HEK293 (cell line): ENCODE measurements at regions not wholly inside any gene's neighbourhood (a gene's known extent, or its start where the extent isn't known, plus 50 kb on each side); places are given as distances from the start of the nearest gene placed in this dataset.
"Not testable (repeated sequence)": the region's sequence is repeated elsewhere in the genome, so short reads cannot be mapped to it uniquely, and the experiment has no call there.

Experiments
- CTCF ChIA-PET: fragments of 350-600 bp; formaldehyde crosslinking; extraction: SDS; loops from one replicate; lab custom pipeline; 2021; ENCODE audit warnings: antibody characterized with exemption; lab: Yijun Ruan, JAX
- POLR2A ChIA-PET: fragments of 300-600 bp; formaldehyde crosslinking; extraction: SDS; loops from one replicate; lab custom pipeline; 2020; ENCODE audit warnings: antibody characterized with exemption, inconsistent platforms; lab: Yijun Ruan, JAX
- H3K27ac ChIP-seq: fragments of 200-500 bp; sonication (Bioruptor generic); 2 replicates; pipeline ENCODE4 v1.5.1; 2014; ENCODE audit warnings: low read depth, low read length, control low read depth, inconsistent platforms; ENCODE audit errors: extremely low read depth
- H3K36me3 ChIP-seq, 2 experiments: fragments of 200-500 bp in 1 of 2; sonication (Bioruptor generic) in 1 of 2; 1 replicate in 1 of 2; 2 replicates in 1 of 2; pipeline ENCODE4 v1.5.1; 2014 to 2017; ENCODE audit warnings: inconsistent platforms in 2 of 2, low read length in 2 of 2; ENCODE audit not compliant: control insufficient read depth in 2 of 2, insufficient read depth in 1 of 2
- H3K4me1 ChIP-seq: fragments of 200-500 bp; sonication (Bioruptor generic); 2 replicates; pipeline ENCODE4 v1.5.1; 2014; ENCODE audit warnings: mild to moderate bottlenecking, low read length, inconsistent platforms; ENCODE audit not compliant: control insufficient read depth, insufficient read depth
- H3K4me3 ChIP-seq: 2 replicates; pipeline ENCODE4 v1.5.1; 2011; ENCODE audit warnings: low read depth, mild to moderate bottlenecking, control low read depth, low read length, moderate library complexity
- H3K9me3 ChIP-seq: fragments of 200-500 bp; sonication (Bioruptor generic); 2 replicates; pipeline ENCODE4 v1.5.1; 2014; ENCODE audit warnings: low read depth, low read length, inconsistent platforms; ENCODE audit not compliant: control insufficient read depth, insufficient read depth
- GLI4 ChIP-seq: fragments of 450-650 bp; formaldehyde crosslinking; IDR thresholded peaks from 2 replicates; pipeline ENCODE4 v1.5.1; 2016; ENCODE audit warnings: missing biosample characterization, missing genetic modification characterization
- KLF16 ChIP-seq: fragments of 450-650 bp; formaldehyde crosslinking; IDR thresholded peaks from 2 replicates; pipeline ENCODE4 v1.5.1; 2017; ENCODE audit warnings: missing biosample characterization, missing genetic modification characterization
- MYNN ChIP-seq: fragments of 450-650 bp; formaldehyde crosslinking; IDR thresholded peaks from 2 replicates; pipeline ENCODE4 v1.5.1; 2016; ENCODE audit warnings: missing biosample characterization, missing genetic modification characterization, borderline replicate concordance
- PRDM4 ChIP-seq: fragments of 450-650 bp; formaldehyde crosslinking; IDR thresholded peaks from 2 replicates; pipeline ENCODE4 v1.5.1; 2017; ENCODE audit warnings: missing biosample characterization, missing genetic modification characterization
- SETDB1 ChIP-seq: IDR thresholded peaks from one replicate; pipeline ENCODE4 v1.6.1; 2017; ENCODE audit warnings: mild to moderate bottlenecking, low read length, moderate library complexity, mixed read lengths; ENCODE audit not compliant: insufficient read length
- ZBTB20 ChIP-seq: fragments of 450-650 bp; formaldehyde crosslinking; IDR thresholded peaks from 2 replicates; pipeline ENCODE4 v1.5.1; 2016; ENCODE audit warnings: missing biosample characterization, missing genetic modification characterization
- ZNF211 ChIP-seq: fragments of 450-650 bp; formaldehyde crosslinking; IDR thresholded peaks from 2 replicates; pipeline ENCODE4 v1.5.1; 2016; ENCODE audit warnings: low read depth, missing biosample characterization, missing genetic modification characterization
- ZNF214 ChIP-seq: fragments of 450-650 bp; formaldehyde crosslinking; IDR thresholded peaks from 2 replicates; pipeline ENCODE4 v1.5.1; 2017; ENCODE audit warnings: missing biosample characterization, mild to moderate bottlenecking, missing genetic modification characterization, borderline replicate concordance
- ZNF426 ChIP-seq: fragments of 450-650 bp; formaldehyde crosslinking; IDR thresholded peaks from 2 replicates; pipeline ENCODE4 v1.5.1; 2017; ENCODE audit warnings: missing biosample characterization, missing genetic modification characterization, mild to moderate bottlenecking, inconsistent platforms, moderate library complexity
- ZNF449 ChIP-seq: fragments of 450-650 bp; formaldehyde crosslinking; IDR thresholded peaks from 2 replicates; pipeline ENCODE4 v1.5.1; 2017; ENCODE audit warnings: missing biosample characterization, mild to moderate bottlenecking, missing genetic modification characterization, moderate library complexity
- ZNF596 ChIP-seq: fragments of 450-650 bp; IDR thresholded peaks from 2 replicates; pipeline ENCODE4 v1.5.0; 2018; ENCODE audit warnings: missing biosample characterization, mild to moderate bottlenecking, missing genetic modification characterization, moderate library complexity
- ZNF626 ChIP-seq: fragments of 450-650 bp; sonication (Bioruptor Pico); formaldehyde crosslinking; IDR thresholded peaks from 2 replicates; pipeline ENCODE4 v1.5.1; 2018; ENCODE audit warnings: missing biosample characterization, missing genetic modification characterization, inconsistent platforms
- ZNF664 ChIP-seq: fragments of 450-650 bp; formaldehyde crosslinking; IDR thresholded peaks from 2 replicates; pipeline ENCODE4 v1.5.1; 2016; ENCODE audit warnings: missing biosample characterization, missing genetic modification characterization
- ZNF704 ChIP-seq: fragments of 450-650 bp; formaldehyde crosslinking; IDR thresholded peaks from 2 replicates; pipeline ENCODE4 v1.5.1; 2016; ENCODE audit warnings: missing biosample characterization, missing genetic modification characterization
- ZNF777 ChIP-seq: fragments of 450-650 bp; formaldehyde crosslinking; IDR thresholded peaks from 2 replicates; pipeline ENCODE4 v1.5.1; 2017; ENCODE audit warnings: missing biosample characterization, missing genetic modification characterization, borderline replicate concordance
- ZNF837 ChIP-seq: fragments of 450-650 bp; formaldehyde crosslinking; IDR thresholded peaks from 2 replicates; pipeline ENCODE4 v1.5.1; 2016; ENCODE audit warnings: missing biosample characterization, missing genetic modification characterization

GRCh38 chr12:67483871-67484554 lies 164.5 kb upstream of the DYRK2 start (continued):
- no peak for TF ChIP-seq GLI4 (tag by site-specific recombination)
- TF ChIP-seq, all 188 proteins: peak for 0

GRCh38 chr12:67484791-67485480 lies 163.6 kb upstream of the DYRK2 start:
- POLR2A ChIA-PET, result no interaction called here
- Histone ChIP-seq H3K4me1 (no peaks in the 10 kb centered on the region), H3K36me3 (no peaks in the 10 kb centered on the region), H3K4me3 (no peak overlapping the region), H3K27ac (no peak overlapping the region), H3K9me3 (no peaks in the 10 kb centered on the region)
- CTCF ChIA-PET, result interaction anchor here (0.6 to 0.9 kb wide), 2 partner anchors 8 to 429 kb away, joined by 3 read pairs; no protein-coding TSS in a partner anchor
- TF ChIP-seq ZNF449 (tag by site-specific recombination) (no peak), ZNF426 (tag by site-specific recombination) (no peak), ZNF626 (tag by site-specific recombination) (no peak), SETDB1 (no peak), MYNN (tag by site-specific recombination) (no peak), ZNF777 (tag by site-specific recombination) (no peak)

GRCh38 chr12:67486671-67487070 lies 161.9 kb upstream of the DYRK2 start:
- TF ChIP-seq ZNF704 (no peak), ZNF837 (no peak), ZNF214 (no peak), ZNF596 (tag by site-specific recombination) (no peak), ZNF664 (tag by site-specific recombination) (no peak)
- Histone ChIP-seq H3K27ac (no peak overlapping the region), H3K4me3 (no peak overlapping the region), H3K4me1 (no peaks in the 10 kb centered on the region), H3K36me3 (no peaks in the 10 kb centered on the region), H3K9me3 (no peaks in the 10 kb centered on the region)
- ChIA-PET POLR2A (no interaction called here), CTCF (interaction anchor here (0.6 to 0.9 kb wide), 2 partner anchors 522 to 672 kb away, joined by 3 to 4 read pairs; no protein-coding TSS in a partner anchor)

- H3K27ac ChIP-seq, H3K36me3 ChIP-seq: not testable (repeated sequence)
- peak; percentile 76 for TF ChIP-seq SETDB1
- TF ChIP-seq, all 188 proteins: peak for 1; not testable (repeated sequence) for 187
- H3K4me3 ChIP-seq, H3K9me3 ChIP-seq, H3K4me1 ChIP-seq, POLR2A ChIA-PET, CTCF ChIA-PET: not testable (repeated sequence)
Measured at GRCh38 chr12:67488349-67488748, 160.2 kb upstream of the DYRK2 start.

GRCh38 chr12:67489007-67489406 lies 159.5 kb upstream of the DYRK2 start:
- TF ChIP-seq ZNF211 (tag by site-specific recombination) (no peak), ZBTB20 (no peak), PRDM4 (tag by site-specific recombination) (no peak), KLF16 (no peak)
- H3K4me1 ChIP-seq, result no peaks in the 10 kb centered on the region
- H3K4me3 ChIP-seq, result no peak overlapping the region
- no peaks in the 10 kb centered on the region for H3K36me3 ChIP-seq
- no peaks in the 10 kb centered on the region for H3K9me3 ChIP-seq
- no peak overlapping the region for H3K27ac ChIP-seq
- POLR2A ChIA-PET, result no interaction called here
- CTCF ChIA-PET, result no interaction called here
